HCT116 (cell line): ENCODE measurements at regions not wholly inside any gene's neighbourhood (a gene's known extent, or its start where the extent isn't known, plus 50 kb on each side); places are given as distances from the start of the nearest gene placed in this dataset.

Source experiments
- ATAC-seq: fragments of 200-7000 bp; cut with Tn5 transposase; 2 replicates; pipeline ENCODE4 v1.9.1; 2020; ENCODE audit warnings: mild to moderate bottlenecking, moderate library complexity
- BruUV-seq: library from RNA; stranded (reverse); fragments of 400-500 nt; replicated peaks from 2 replicates; lab custom pipeline; 2021; lab: Mats Ljungman, UMichigan
- CTCF ChIA-PET: fragments of 300-600 bp; sonication (Branson Sonifier 250); formaldehyde crosslinking; loops from one replicate; lab custom pipeline; 2021; ENCODE audit warnings: antibody characterized with exemption; lab: Charles Lee
- POLR2A ChIA-PET: fragments of 300-600, 350-600 bp; sonication (Branson Sonifier 250); formaldehyde crosslinking; loops from one replicate; lab custom pipeline; 2021; ENCODE audit warnings: antibody characterized with exemption; lab: Charles Lee
- RAD21 ChIA-PET, 2 experiments: fragments of 300-600 bp; sonication (Branson Sonifier 250); formaldehyde crosslinking; loops; one replicate each; lab custom pipeline; 2023; ENCODE audit warnings: low total read pairs in 2 of 2; ENCODE audit not compliant: uncharacterized antibody in 2 of 2, unreplicated experiment in 2 of 2, low non-redundant PET in 1 of 2; lab: Charles Lee
- DNase-seq: peaks from one replicate; pipeline ENCODE4 v3.0.0-alpha.2; 2010; ENCODE audit warnings: low read depth, low spot score
- H2AFZ ChIP-seq: fragments of 200-600 bp; shearing (Covaris generic), sonication (generic); 2 replicates; pipeline ENCODE4 v1.6.1; 2017; ENCODE audit warnings: low read depth, mixed run types, mixed read lengths, antibody characterized with exemption, low read length; ENCODE audit not compliant: poor library complexity, severe bottlenecking
- H3K27ac ChIP-seq: 2 replicates; pipeline ENCODE4 v1.5.1; 2012; ENCODE audit warnings: low read depth, low read length
- H3K27me3 ChIP-seq: fragments of 200-600 bp; sonication (generic); 2 replicates; pipeline ENCODE4 v1.6.1; 2016; ENCODE audit warnings: mixed run types, low read length, mixed read lengths; ENCODE audit not compliant: insufficient read depth
- H3K36me3 ChIP-seq, 2 experiments: fragments of 200-500 bp in 1 of 2; fragments of 200-600 bp in 1 of 2; sonication (Bioruptor generic) in 1 of 2; sonication (generic) in 1 of 2; 2 replicates each; pipeline versions ENCODE4 v1.5.1 to v1.6.1; 2014 to 2016; ENCODE audit warnings: low read length in 2 of 2, inconsistent platforms in 1 of 2, mixed read lengths in 1 of 2, mixed run types in 1 of 2; ENCODE audit not compliant: insufficient read depth in 2 of 2, control insufficient read depth in 1 of 2
- H3K4me1 ChIP-seq, 2 experiments: fragments of 200-600 bp in 1 of 2; sonication (generic) in 1 of 2; 2 replicates each; pipeline versions ENCODE4 v1.5.1 to v1.6.1; 2012 to 2017; ENCODE audit warnings: low read length in 2 of 2, inconsistent platforms in 1 of 2, mild to moderate bottlenecking in 1 of 2, mixed read lengths in 1 of 2, mixed run types in 1 of 2, moderate library complexity in 1 of 2; ENCODE audit not compliant: insufficient read depth in 2 of 2, control insufficient read depth in 1 of 2
- H3K4me2 ChIP-seq: fragments of 200-600 bp; sonication (generic); 2 replicates; pipeline ENCODE4 v1.6.1; 2017; ENCODE audit warnings: mixed run types, low read length, mixed read lengths
- H3K4me3 ChIP-seq, 2 experiments: fragments of 200-600 bp in 1 of 2; sonication (generic) in 1 of 2; replicated peaks in 1 of 2; 2 replicates each; pipeline ENCODE4 v1.5.1; 2011 to 2016; ENCODE audit warnings: low read length in 2 of 2, control low read depth in 1 of 2, low read depth in 1 of 2, mild to moderate bottlenecking in 1 of 2, mixed read lengths in 1 of 2, mixed run types in 1 of 2
- H3K79me2 ChIP-seq: fragments of 200-600 bp; sonication (generic); 2 replicates; pipeline ENCODE4 v1.6.1; 2017; ENCODE audit warnings: mild to moderate bottlenecking, mixed run types, low read length, moderate library complexity, mixed read lengths; ENCODE audit not compliant: insufficient read depth
- H3K9ac ChIP-seq: fragments of 200-600 bp; sonication (generic); 2 replicates; pipeline ENCODE4 v1.6.1; 2016; ENCODE audit warnings: low read length, mixed read lengths
- H3K9me2 ChIP-seq: fragments of 200-600 bp; sonication (generic), shearing (Covaris generic); 2 replicates; pipeline ENCODE4 v1.6.1; 2017; ENCODE audit warnings: mixed run types, mild to moderate bottlenecking, moderate library complexity; ENCODE audit not compliant: insufficient read depth
- H3K9me3 ChIP-seq, 2 experiments: fragments of 200-500 bp in 1 of 2; fragments of 200-600 bp in 1 of 2; sonication (Bioruptor generic) in 1 of 2; sonication (generic) in 1 of 2; 2 replicates each; pipeline ENCODE4 v1.6.1; 2014 to 2017; ENCODE audit warnings: low read length in 2 of 2, mixed read lengths in 2 of 2, inconsistent platforms in 1 of 2, low read depth in 1 of 2, mild to moderate bottlenecking in 1 of 2, mixed run types in 1 of 2, moderate library complexity in 1 of 2; ENCODE audit not compliant: control insufficient read depth in 1 of 2, insufficient read depth in 1 of 2
- H4K20me1 ChIP-seq: fragments of 200-600 bp; sonication (generic), shearing (Covaris generic); 2 replicates; pipeline ENCODE4 v1.6.1; 2017; ENCODE audit warnings: mixed run types, mild to moderate bottlenecking, moderate library complexity; ENCODE audit not compliant: insufficient read depth
- ATF3 ChIP-seq: IDR thresholded peaks from 2 replicates; pipeline ENCODE4 v1.6.1; 2012
- CBX3 ChIP-seq: IDR thresholded peaks from 2 replicates; pipeline ENCODE4 v1.6.1; 2012; ENCODE audit warnings: low read depth
- CEBPB ChIP-seq: IDR thresholded peaks from 2 replicates; pipeline ENCODE4 v1.6.1; 2012; ENCODE audit warnings: low read depth
- EGR1 ChIP-seq: IDR thresholded peaks from 2 replicates; pipeline ENCODE4 v1.6.1; 2012; ENCODE audit warnings: low read depth
- ELF1 ChIP-seq: IDR thresholded peaks from 2 replicates; pipeline ENCODE4 v1.6.1; 2012; ENCODE audit warnings: low read depth, borderline replicate concordance
- EZH2 ChIP-seq: fragments of 200-600 bp; sonication (generic); IDR thresholded peaks from 2 replicates; pipeline ENCODE4 v1.6.1; 2017; ENCODE audit warnings: antibody characterized with exemption, mixed run types
- EZH2phosphoT487 ChIP-seq: fragments of 200-600 bp; IDR thresholded peaks from 2 replicates; pipeline ENCODE4 v1.6.1; 2018; ENCODE audit warnings: antibody characterized with exemption, borderline replicate concordance
- JUND ChIP-seq: IDR thresholded peaks from 2 replicates; pipeline ENCODE4 v1.6.1; 2012
- MAX ChIP-seq: IDR thresholded peaks from 2 replicates; pipeline ENCODE4 v1.6.1; 2012
- POLR2A ChIP-seq: IDR thresholded peaks from 2 replicates; pipeline ENCODE4 v1.7.0; 2011; ENCODE audit warnings: borderline replicate concordance; ENCODE audit not compliant: insufficient read depth, insufficient read length; ENCODE audit errors: extremely low read depth
- SIN3A ChIP-seq: IDR thresholded peaks from 2 replicates; pipeline ENCODE4 v1.6.1; 2012; ENCODE audit warnings: low read depth
- TCF7L2 ChIP-seq: IDR thresholded peaks from 2 replicates; pipeline ENCODE4 v1.7.0; 2011; ENCODE audit warnings: borderline replicate concordance, inconsistent platforms; ENCODE audit not compliant: insufficient read depth, insufficient read length; ENCODE audit errors: extremely low read depth
- YY1 ChIP-seq: IDR thresholded peaks from 2 replicates; pipeline ENCODE4 v1.6.1; 2011; ENCODE audit warnings: low read length, low read depth, moderate library complexity, mild to moderate bottlenecking; ENCODE audit not compliant: insufficient replicate concordance; ENCODE audit errors: extremely low read depth
- ZBTB33 ChIP-seq: IDR thresholded peaks from 2 replicates; pipeline ENCODE4 v1.6.1; 2011; ENCODE audit warnings: mild to moderate bottlenecking, low read length, moderate library complexity; ENCODE audit not compliant: insufficient replicate concordance; ENCODE audit errors: extremely low read depth
- ZFX ChIP-seq: fragments of 450-650 bp; IDR thresholded peaks from 2 replicates; pipeline ENCODE4 v1.6.1; 2017
- ZNF274 ChIP-seq: fragments of 200-500 bp; sonication (Bioruptor generic); IDR thresholded peaks from 2 replicates; pipeline ENCODE4 v1.6.1; 2014; ENCODE audit warnings: mild to moderate bottlenecking, low read depth, low read length, inconsistent platforms
- intact Hi-C: fragments of 100-400 bp; cut with micrococcal nuclease; formaldehyde crosslinking; loops from 2 replicates; pipeline ENCODE4 v1.10.0; 2022
- TF ChIP-seq, protein P1 (sequence below): IDR thresholded peaks from 2 replicates; pipeline ENCODE4 v1.6.1; 2012; ENCODE audit warnings: low read depth
- TF ChIP-seq, protein P2 (sequence below), 3 experiments: fragments of 200-600 bp in 1 of 3; sonication (generic) in 1 of 3; IDR thresholded peaks in 2 of 3; conservative IDR thresholded peaks in 1 of 3; 2 replicates each; pipeline ENCODE4 v1.5.1; 2012 to 2017; ENCODE audit warnings: low read depth in 2 of 3, low read length in 2 of 3, antibody characterized with exemption in 1 of 3, borderline replicate concordance in 1 of 3, control low read depth in 1 of 3, mild to moderate bottlenecking in 1 of 3, mixed read lengths in 1 of 3, mixed run types in 1 of 3, moderate library complexity in 1 of 3; ENCODE audit not compliant: insufficient read depth in 1 of 3

DNA sequence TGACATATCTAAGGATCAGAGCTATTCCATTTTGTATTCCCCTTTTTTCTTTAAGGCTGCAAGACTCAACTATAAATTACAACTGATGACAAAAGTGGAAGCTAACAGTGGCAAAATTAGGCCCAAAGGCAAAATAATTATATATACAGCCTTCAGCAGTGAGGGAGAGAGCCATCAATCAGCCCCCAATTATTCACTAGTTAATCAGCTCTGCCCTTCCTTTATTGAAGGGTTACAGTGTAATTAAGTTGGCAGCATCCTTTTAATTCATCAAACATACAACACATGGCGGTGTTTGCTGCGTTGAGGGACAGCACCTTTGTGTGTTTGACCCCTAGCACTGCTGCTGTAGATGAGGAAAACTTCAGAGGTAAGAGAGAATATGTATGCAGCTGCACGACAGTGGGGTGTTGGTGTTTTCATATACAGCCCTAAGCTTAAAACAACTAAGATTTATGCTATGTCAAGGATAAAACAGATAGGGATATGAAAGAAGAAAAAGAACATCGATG, 973.9 kb upstream of the POU3F4 start:
- Histone ChIP-seq H4K20me1 (no peaks in the 10 kb centered on the region), H2AFZ (no peak overlapping the region), H3K9me2 (no peaks in the 10 kb centered on the region), H3K4me2 (no peak overlapping the region), H3K9ac (no peak overlapping the region), H3K9me3 (no peaks in the 10 kb centered on the region), H3K36me3 (no peaks in the 10 kb centered on the region), H3K79me2 (no peaks in the 10 kb centered on the region), H3K27me3 (no peaks in the 10 kb centered on the region), H3K4me1 (no peaks in the 10 kb centered on the region), H3K4me3 (no peak overlapping the region), H3K27ac (no peak overlapping the region)
- ChIA-PET CTCF (no interaction called here), RAD21 (no interaction called here), POLR2A (no interaction called here)
- DNase-seq (no peak), ATAC-seq (no peak)
- BruUV-seq, result no TSS peak
- intact Hi-C loops, result no loop called here
- no peak for TF ChIP-seq JUND
- TF ChIP-seq ZNF274, result no peak
- TF ChIP-seq ELF1, result no peak
- TF ChIP-seq CBX3, result no peak
- no peak for TF ChIP-seq SIN3A
- TF ChIP-seq EZH2phosphoT487, result no peak
- TF ChIP-seq YY1, result no peak
- TF ChIP-seq ATF3, result no peak
- no peak for TF ChIP-seq ZBTB33
- no peak for TF ChIP-seq MAX
- TF ChIP-seq EZH2, result no peak
- TF ChIP-seq CEBPB, result no peak
- TF ChIP-seq POLR2A, result no peak
- TF ChIP-seq, protein P1, sequence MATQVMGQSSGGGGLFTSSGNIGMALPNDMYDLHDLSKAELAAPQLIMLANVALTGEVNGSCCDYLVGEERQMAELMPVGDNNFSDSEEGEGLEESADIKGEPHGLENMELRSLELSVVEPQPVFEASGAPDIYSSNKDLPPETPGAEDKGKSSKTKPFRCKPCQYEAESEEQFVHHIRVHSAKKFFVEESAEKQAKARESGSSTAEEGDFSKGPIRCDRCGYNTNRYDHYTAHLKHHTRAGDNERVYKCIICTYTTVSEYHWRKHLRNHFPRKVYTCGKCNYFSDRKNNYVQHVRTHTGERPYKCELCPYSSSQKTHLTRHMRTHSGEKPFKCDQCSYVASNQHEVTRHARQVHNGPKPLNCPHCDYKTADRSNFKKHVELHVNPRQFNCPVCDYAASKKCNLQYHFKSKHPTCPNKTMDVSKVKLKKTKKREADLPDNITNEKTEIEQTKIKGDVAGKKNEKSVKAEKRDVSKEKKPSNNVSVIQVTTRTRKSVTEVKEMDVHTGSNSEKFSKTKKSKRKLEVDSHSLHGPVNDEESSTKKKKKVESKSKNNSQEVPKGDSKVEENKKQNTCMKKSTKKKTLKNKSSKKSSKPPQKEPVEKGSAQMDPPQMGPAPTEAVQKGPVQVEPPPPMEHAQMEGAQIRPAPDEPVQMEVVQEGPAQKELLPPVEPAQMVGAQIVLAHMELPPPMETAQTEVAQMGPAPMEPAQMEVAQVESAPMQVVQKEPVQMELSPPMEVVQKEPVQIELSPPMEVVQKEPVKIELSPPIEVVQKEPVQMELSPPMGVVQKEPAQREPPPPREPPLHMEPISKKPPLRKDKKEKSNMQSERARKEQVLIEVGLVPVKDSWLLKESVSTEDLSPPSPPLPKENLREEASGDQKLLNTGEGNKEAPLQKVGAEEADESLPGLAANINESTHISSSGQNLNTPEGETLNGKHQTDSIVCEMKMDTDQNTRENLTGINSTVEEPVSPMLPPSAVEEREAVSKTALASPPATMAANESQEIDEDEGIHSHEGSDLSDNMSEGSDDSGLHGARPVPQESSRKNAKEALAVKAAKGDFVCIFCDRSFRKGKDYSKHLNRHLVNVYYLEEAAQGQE, result no peak
- TF ChIP-seq TCF7L2, result no peak
- TF ChIP-seq EGR1, result no peak
- TF ChIP-seq, protein P2, sequence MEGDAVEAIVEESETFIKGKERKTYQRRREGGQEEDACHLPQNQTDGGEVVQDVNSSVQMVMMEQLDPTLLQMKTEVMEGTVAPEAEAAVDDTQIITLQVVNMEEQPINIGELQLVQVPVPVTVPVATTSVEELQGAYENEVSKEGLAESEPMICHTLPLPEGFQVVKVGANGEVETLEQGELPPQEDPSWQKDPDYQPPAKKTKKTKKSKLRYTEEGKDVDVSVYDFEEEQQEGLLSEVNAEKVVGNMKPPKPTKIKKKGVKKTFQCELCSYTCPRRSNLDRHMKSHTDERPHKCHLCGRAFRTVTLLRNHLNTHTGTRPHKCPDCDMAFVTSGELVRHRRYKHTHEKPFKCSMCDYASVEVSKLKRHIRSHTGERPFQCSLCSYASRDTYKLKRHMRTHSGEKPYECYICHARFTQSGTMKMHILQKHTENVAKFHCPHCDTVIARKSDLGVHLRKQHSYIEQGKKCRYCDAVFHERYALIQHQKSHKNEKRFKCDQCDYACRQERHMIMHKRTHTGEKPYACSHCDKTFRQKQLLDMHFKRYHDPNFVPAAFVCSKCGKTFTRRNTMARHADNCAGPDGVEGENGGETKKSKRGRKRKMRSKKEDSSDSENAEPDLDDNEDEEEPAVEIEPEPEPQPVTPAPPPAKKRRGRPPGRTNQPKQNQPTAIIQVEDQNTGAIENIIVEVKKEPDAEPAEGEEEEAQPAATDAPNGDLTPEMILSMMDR (IDR thresholded peaks at IDR 0.05 in 2 of 3, conservative IDR thresholded peaks at IDR 0.05 in 1 of 3; ENCODE audit: borderline replicate concordance in 1 of 3, insufficient read depth in 1 of 3, low read depth in 2 of 3, low read length in 2 of 3), result no peak
- no peak for TF ChIP-seq ZFX
